HEK293 (cell line): ENCODE measurements at regions not wholly inside any gene's neighbourhood (a gene's known extent, or its start where the extent isn't known, plus 50 kb on each side); places are given as distances from the start of the nearest gene placed in this dataset.

Experiments
- CTCF ChIA-PET: fragments of 350-600 bp; formaldehyde crosslinking; extraction: SDS; loops from one replicate; lab custom pipeline; 2021; ENCODE audit warnings: antibody characterized with exemption; lab: Yijun Ruan, JAX
- POLR2A ChIA-PET: fragments of 300-600 bp; formaldehyde crosslinking; extraction: SDS; loops from one replicate; lab custom pipeline; 2020; ENCODE audit warnings: antibody characterized with exemption, inconsistent platforms; lab: Yijun Ruan, JAX
- H3K27ac ChIP-seq: fragments of 200-500 bp; sonication (Bioruptor generic); 2 replicates; pipeline ENCODE4 v1.5.1; 2014; ENCODE audit warnings: low read depth, low read length, control low read depth, inconsistent platforms; ENCODE audit errors: extremely low read depth
- H3K36me3 ChIP-seq, 2 experiments: fragments of 200-500 bp in 1 of 2; sonication (Bioruptor generic) in 1 of 2; 1 replicate in 1 of 2; 2 replicates in 1 of 2; pipeline ENCODE4 v1.5.1; 2014 to 2017; ENCODE audit warnings: inconsistent platforms in 2 of 2, low read length in 2 of 2; ENCODE audit not compliant: control insufficient read depth in 2 of 2, insufficient read depth in 1 of 2
- H3K4me1 ChIP-seq: fragments of 200-500 bp; sonication (Bioruptor generic); 2 replicates; pipeline ENCODE4 v1.5.1; 2014; ENCODE audit warnings: mild to moderate bottlenecking, low read length, inconsistent platforms; ENCODE audit not compliant: control insufficient read depth, insufficient read depth
- H3K4me3 ChIP-seq: 2 replicates; pipeline ENCODE4 v1.5.1; 2011; ENCODE audit warnings: low read depth, mild to moderate bottlenecking, control low read depth, low read length, moderate library complexity
- H3K9me3 ChIP-seq: fragments of 200-500 bp; sonication (Bioruptor generic); 2 replicates; pipeline ENCODE4 v1.5.1; 2014; ENCODE audit warnings: low read depth, low read length, inconsistent platforms; ENCODE audit not compliant: control insufficient read depth, insufficient read depth
- HOXD13 ChIP-seq: sonication (generic); formaldehyde crosslinking; IDR thresholded peaks from 2 replicates; pipeline ENCODE4 v1.8.0; 2022; ENCODE audit warnings: missing genetic modification reagents, borderline replicate concordance
- KLF16 ChIP-seq: fragments of 450-650 bp; formaldehyde crosslinking; IDR thresholded peaks from 2 replicates; pipeline ENCODE4 v1.5.1; 2017; ENCODE audit warnings: missing biosample characterization, missing genetic modification characterization
- KLF8 ChIP-seq: fragments of 450-650 bp; formaldehyde crosslinking; IDR thresholded peaks from 2 replicates; pipeline ENCODE4 v1.5.1; 2016; ENCODE audit warnings: missing biosample characterization, missing genetic modification characterization
- OVOL3 ChIP-seq: fragments of 450-650 bp; formaldehyde crosslinking; IDR thresholded peaks from 2 replicates; pipeline ENCODE4 v1.5.1; 2016; ENCODE audit warnings: missing biosample characterization, missing genetic modification characterization
- TRIM28 ChIP-seq: IDR thresholded peaks from 2 replicates; pipeline ENCODE4 v1.6.1; 2011; ENCODE audit warnings: low read length, control low read depth, borderline replicate concordance
- ZBTB17 ChIP-seq: fragments of 450-650 bp; formaldehyde crosslinking; IDR thresholded peaks from 2 replicates; pipeline ENCODE4 v1.5.1; 2016; ENCODE audit warnings: missing biosample characterization, missing genetic modification characterization
- ZBTB8A ChIP-seq: fragments of 450-650 bp; formaldehyde crosslinking; IDR thresholded peaks from 2 replicates; pipeline ENCODE4 v1.5.1; 2016; ENCODE audit warnings: missing biosample characterization, missing genetic modification characterization
- ZNF114 ChIP-seq: fragments of 450-650 bp; formaldehyde crosslinking; IDR thresholded peaks from 2 replicates; pipeline ENCODE4 v1.5.0; 2017; ENCODE audit warnings: missing biosample characterization, missing genetic modification characterization
- ZNF140 ChIP-seq: fragments of 450-650 bp; formaldehyde crosslinking; IDR thresholded peaks from 2 replicates; pipeline ENCODE4 v1.5.1; 2016; ENCODE audit warnings: missing biosample characterization, missing genetic modification characterization
- ZNF16 ChIP-seq: fragments of 450-650 bp; formaldehyde crosslinking; IDR thresholded peaks from 2 replicates; pipeline ENCODE4 v1.5.1; 2016; ENCODE audit warnings: low read depth, missing biosample characterization, missing genetic modification characterization
- ZNF341 ChIP-seq: fragments of 450-650 bp; formaldehyde crosslinking; IDR thresholded peaks from 2 replicates; pipeline ENCODE4; 2016; ENCODE audit warnings: low read depth, missing biosample characterization, missing genetic modification characterization
- ZNF426 ChIP-seq: fragments of 450-650 bp; formaldehyde crosslinking; IDR thresholded peaks from 2 replicates; pipeline ENCODE4 v1.5.1; 2017; ENCODE audit warnings: missing biosample characterization, missing genetic modification characterization, mild to moderate bottlenecking, inconsistent platforms, moderate library complexity
- ZNF510 ChIP-seq: fragments of 450-650 bp; formaldehyde crosslinking; IDR thresholded peaks from 2 replicates; pipeline ENCODE4 v1.5.1; 2018; ENCODE audit warnings: mild to moderate bottlenecking, missing genetic modification characterization, missing biosample characterization; ENCODE audit not compliant: insufficient replicate concordance
- ZNF555 ChIP-seq: fragments of 450-650 bp; formaldehyde crosslinking; conservative IDR thresholded peaks from 2 replicates; pipeline ENCODE4 v1.5.1; 2017; ENCODE audit warnings: missing biosample characterization, mild to moderate bottlenecking, missing genetic modification characterization, inconsistent platforms
- ZNF571 ChIP-seq: fragments of 450-650 bp; formaldehyde crosslinking; IDR thresholded peaks from 2 replicates; pipeline ENCODE4 v1.5.0; 2017; ENCODE audit warnings: missing biosample characterization, missing genetic modification characterization
- ZNF610 ChIP-seq: fragments of 450-650 bp; formaldehyde crosslinking; IDR thresholded peaks from 2 replicates; pipeline ENCODE4 v1.5.1; 2016; ENCODE audit warnings: missing biosample characterization, missing genetic modification characterization, borderline replicate concordance
- ZNF626 ChIP-seq: fragments of 450-650 bp; sonication (Bioruptor Pico); formaldehyde crosslinking; IDR thresholded peaks from 2 replicates; pipeline ENCODE4 v1.5.1; 2018; ENCODE audit warnings: missing biosample characterization, missing genetic modification characterization, inconsistent platforms
- ZNF658 ChIP-seq: fragments of 450-650 bp; formaldehyde crosslinking; IDR thresholded peaks from 2 replicates; pipeline ENCODE4; 2016; ENCODE audit warnings: missing biosample characterization, missing genetic modification characterization
- ZNF677 ChIP-seq: fragments of 450-650 bp; IDR thresholded peaks from 2 replicates; pipeline ENCODE4 v1.5.0; 2018; ENCODE audit warnings: missing biosample characterization, mild to moderate bottlenecking, missing genetic modification characterization, moderate library complexity
- ZNF792 ChIP-seq: fragments of 450-650 bp; formaldehyde crosslinking; IDR thresholded peaks from 2 replicates; pipeline ENCODE4 v1.5.1; 2016; ENCODE audit warnings: missing biosample characterization, missing genetic modification characterization
- TF ChIP-seq, protein P1 (sequence below): fragments of 450-650 bp; formaldehyde crosslinking; IDR thresholded peaks from 2 replicates; pipeline ENCODE4 v1.5.1; 2016; ENCODE audit warnings: missing biosample characterization, missing genetic modification characterization
- TF ChIP-seq, protein P2 (sequence below): fragments of 450-650 bp; IDR thresholded peaks from 2 replicates; pipeline ENCODE4 v1.5.1; 2018; ENCODE audit warnings: missing biosample characterization, missing genetic modification characterization
- TF ChIP-seq, protein P3 (sequence below): IDR thresholded peaks from 2 replicates; pipeline ENCODE4 v1.6.1; 2011; ENCODE audit warnings: mild to moderate bottlenecking, low read depth, low read length, borderline replicate concordance
- TF ChIP-seq, protein P4 (sequence below): fragments of 450-650 bp; formaldehyde crosslinking; IDR thresholded peaks from 2 replicates; pipeline ENCODE4 v1.5.1; 2016; ENCODE audit warnings: missing biosample characterization, missing genetic modification characterization

DNA sequence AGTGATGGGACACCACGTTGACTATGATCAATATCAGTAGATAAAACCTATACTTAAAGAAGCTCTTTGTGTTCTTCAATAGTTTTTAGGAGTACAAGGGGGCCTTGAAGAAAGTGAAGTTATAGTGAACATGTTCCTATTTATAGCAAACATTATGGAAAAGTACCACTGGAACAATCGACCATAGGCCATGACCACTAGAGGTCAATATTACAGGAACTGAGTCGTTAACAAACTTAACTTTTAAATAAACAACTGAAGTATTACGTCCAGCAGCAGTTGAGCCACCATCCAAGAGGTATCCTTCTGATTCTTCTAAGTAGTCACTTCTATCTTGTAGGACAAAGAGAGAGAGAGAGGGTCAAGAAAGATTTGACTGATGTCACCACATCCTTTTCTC is 391.0 kb upstream of the SLITRK5 start:
- Histone ChIP-seq H3K9me3 (no peaks in the 10 kb centered on the region), H3K4me1 (no peaks in the 10 kb centered on the region), H3K4me3 (no peak overlapping the region), H3K27ac (no peak overlapping the region), H3K36me3 (no peaks in the 10 kb centered on the region)
- POLR2A ChIA-PET, result no interaction called here
- TF ChIP-seq TRIM28, result no peak
- TF ChIP-seq ZNF426 (tag by site-specific recombination), result no peak
- no peak for TF ChIP-seq ZNF658 (tag by site-specific recombination)
- no peak for TF ChIP-seq OVOL3
- no peak for TF ChIP-seq ZNF555 (tag by site-specific recombination)
- no peak for TF ChIP-seq ZNF626 (tag by site-specific recombination)
- no peak for TF ChIP-seq ZNF140 (tag by site-specific recombination)
- TF ChIP-seq ZNF341 (tag by site-specific recombination), result no peak
- TF ChIP-seq, protein P1, sequence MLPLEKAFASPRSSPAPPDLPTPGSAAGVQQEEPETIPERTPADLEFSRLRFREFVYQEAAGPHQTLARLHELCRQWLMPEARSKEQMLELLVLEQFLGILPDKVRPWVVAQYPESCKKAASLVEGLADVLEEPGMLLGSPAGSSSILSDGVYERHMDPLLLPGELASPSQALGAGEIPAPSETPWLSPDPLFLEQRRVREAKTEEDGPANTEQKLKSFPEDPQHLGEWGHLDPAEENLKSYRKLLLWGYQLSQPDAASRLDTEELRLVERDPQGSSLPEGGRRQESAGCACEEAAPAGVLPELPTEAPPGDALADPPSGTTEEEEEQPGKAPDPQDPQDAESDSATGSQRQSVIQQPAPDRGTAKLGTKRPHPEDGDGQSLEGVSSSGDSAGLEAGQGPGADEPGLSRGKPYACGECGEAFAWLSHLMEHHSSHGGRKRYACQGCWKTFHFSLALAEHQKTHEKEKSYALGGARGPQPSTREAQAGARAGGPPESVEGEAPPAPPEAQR, result no peak
- no peak for TF ChIP-seq KLF8 (tag by site-specific recombination)
- TF ChIP-seq, protein P2, sequence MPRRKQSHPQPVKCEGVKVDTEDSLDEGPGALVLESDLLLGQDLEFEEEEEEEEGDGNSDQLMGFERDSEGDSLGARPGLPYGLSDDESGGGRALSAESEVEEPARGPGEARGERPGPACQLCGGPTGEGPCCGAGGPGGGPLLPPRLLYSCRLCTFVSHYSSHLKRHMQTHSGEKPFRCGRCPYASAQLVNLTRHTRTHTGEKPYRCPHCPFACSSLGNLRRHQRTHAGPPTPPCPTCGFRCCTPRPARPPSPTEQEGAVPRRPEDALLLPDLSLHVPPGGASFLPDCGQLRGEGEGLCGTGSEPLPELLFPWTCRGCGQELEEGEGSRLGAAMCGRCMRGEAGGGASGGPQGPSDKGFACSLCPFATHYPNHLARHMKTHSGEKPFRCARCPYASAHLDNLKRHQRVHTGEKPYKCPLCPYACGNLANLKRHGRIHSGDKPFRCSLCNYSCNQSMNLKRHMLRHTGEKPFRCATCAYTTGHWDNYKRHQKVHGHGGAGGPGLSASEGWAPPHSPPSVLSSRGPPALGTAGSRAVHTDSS (tag by site-specific recombination), result no peak
- CTCF ChIA-PET, result interaction anchor here (0.6 to 1.9 kb wide), 4 partner anchors 9 to 729 kb away, joined by 3 to 9 read pairs (median 6); no protein-coding TSS in a partner anchor

DNA sequence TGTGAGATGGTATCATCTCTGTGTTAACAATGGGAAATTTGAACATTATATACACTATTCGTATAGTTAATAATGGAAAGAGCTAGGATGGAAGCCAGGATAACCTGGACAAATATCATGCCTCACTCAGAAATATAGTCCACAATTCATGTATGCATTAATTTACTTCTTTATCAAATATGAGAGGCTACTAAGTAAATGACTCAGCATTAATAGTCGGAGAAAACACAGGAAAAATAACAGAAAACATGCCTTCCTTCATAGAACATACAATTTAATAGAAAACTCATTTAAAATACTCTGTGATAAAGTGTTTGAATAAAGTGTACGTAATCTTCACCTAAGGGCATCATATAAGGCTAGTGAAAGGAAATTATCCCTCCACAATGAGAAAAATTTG is 383.4 kb upstream of the SLITRK5 start:
- no peaks in the 10 kb centered on the region for H3K4me1 ChIP-seq
- POLR2A ChIA-PET, result no interaction called here
- no peaks in the 10 kb centered on the region for H3K36me3 ChIP-seq
- no peaks in the 10 kb centered on the region for H3K9me3 ChIP-seq
- TF ChIP-seq ZNF510 (tag by site-specific recombination), result no peak
- no peak for TF ChIP-seq ZNF114
- no peak for TF ChIP-seq ZNF610
- TF ChIP-seq ZBTB8A (tag by site-specific recombination), result no peak
- TF ChIP-seq ZNF792 (tag by site-specific recombination), result no peak
- TF ChIP-seq HOXD13, result no peak
- no peak for TF ChIP-seq ZNF677
- TF ChIP-seq ZNF16 (tag by site-specific recombination), result no peak
- no peak for TF ChIP-seq ZBTB17 (tag by site-specific recombination)
- no peak overlapping the region for H3K4me3 ChIP-seq
- H3K27ac ChIP-seq, result no peak overlapping the region
- CTCF ChIA-PET, result no interaction called here

DNA sequence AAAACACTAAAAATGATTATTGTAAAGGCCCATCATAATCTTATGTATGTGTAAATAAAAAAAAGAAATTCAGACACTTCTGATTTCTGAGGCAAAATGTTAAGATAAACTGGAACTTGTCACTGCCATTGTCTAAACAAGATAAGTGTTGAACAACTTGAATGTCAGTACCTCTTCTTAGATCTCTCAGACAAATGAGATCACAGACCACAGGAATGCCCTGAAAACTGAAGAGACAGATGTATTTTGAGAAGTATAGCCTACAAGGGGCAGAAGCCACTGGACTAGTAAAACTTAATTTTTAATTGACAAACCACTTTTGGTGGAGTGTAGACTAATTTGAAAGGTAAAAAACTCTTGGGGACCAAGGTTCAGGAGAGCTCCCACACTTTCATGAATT is 375.5 kb upstream of the SLITRK5 start:
- TF ChIP-seq KLF16 (no peak), ZNF571 (tag by site-specific recombination) (no peak)
- TF ChIP-seq, protein P3, sequence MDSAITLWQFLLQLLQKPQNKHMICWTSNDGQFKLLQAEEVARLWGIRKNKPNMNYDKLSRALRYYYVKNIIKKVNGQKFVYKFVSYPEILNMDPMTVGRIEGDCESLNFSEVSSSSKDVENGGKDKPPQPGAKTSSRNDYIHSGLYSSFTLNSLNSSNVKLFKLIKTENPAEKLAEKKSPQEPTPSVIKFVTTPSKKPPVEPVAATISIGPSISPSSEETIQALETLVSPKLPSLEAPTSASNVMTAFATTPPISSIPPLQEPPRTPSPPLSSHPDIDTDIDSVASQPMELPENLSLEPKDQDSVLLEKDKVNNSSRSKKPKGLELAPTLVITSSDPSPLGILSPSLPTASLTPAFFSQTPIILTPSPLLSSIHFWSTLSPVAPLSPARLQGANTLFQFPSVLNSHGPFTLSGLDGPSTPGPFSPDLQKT, result no peak
- TF ChIP-seq, protein P4, sequence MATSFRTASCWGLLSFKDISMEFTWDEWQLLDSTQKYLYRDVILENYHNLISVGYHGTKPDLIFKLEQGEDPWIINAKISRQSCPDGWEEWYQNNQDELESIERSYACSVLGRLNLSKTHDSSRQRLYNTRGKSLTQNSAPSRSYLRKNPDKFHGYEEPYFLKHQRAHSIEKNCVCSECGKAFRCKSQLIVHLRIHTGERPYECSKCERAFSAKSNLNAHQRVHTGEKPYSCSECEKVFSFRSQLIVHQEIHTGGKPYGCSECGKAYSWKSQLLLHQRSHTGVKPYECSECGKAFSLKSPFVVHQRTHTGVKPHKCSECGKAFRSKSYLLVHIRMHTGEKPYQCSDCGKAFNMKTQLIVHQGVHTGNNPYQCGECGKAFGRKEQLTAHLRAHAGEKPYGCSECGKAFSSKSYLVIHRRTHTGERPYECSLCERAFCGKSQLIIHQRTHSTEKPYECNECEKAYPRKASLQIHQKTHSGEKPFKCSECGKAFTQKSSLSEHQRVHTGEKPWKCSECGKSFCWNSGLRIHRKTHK (tag by site-specific recombination), result no peak
- H3K4me3 ChIP-seq, result no peak overlapping the region
- ChIA-PET CTCF (no interaction called here), POLR2A (no interaction called here)
- no peaks in the 10 kb centered on the region for H3K36me3 ChIP-seq
- no peak overlapping the region for H3K27ac ChIP-seq
- no peaks in the 10 kb centered on the region for H3K4me1 ChIP-seq
- no peaks in the 10 kb centered on the region for H3K9me3 ChIP-seq
